Mesendoderm (in vitro differentiated cells): ENCODE measurements at regions not wholly inside any gene's neighbourhood (a gene's known extent, or its start where the extent isn't known, plus 50 kb on each side); places are given as distances from the start of the nearest gene placed in this dataset.

Source experiments
- DNase-seq: peaks from one replicate; pipeline ENCODE4 v3.0.0; 2013
- H2AK5ac ChIP-seq: 2 replicates; pipeline ENCODE4 v1.6.1; 2013; ENCODE audit warnings: low read length, inconsistent platforms
- H2BK120ac ChIP-seq: 2 replicates; pipeline ENCODE4 v1.6.1; 2013; ENCODE audit warnings: low read depth, mild to moderate bottlenecking, low read length, moderate library complexity, mixed read lengths
- H2BK15ac ChIP-seq: replicated peaks from 2 replicates; pipeline ENCODE4 v1.6.1; 2013; ENCODE audit warnings: low read depth, mild to moderate bottlenecking, moderate library complexity
- H2BK5ac ChIP-seq: 2 replicates; pipeline ENCODE4 v1.6.1; 2013; ENCODE audit warnings: low read length, inconsistent platforms
- H3K18ac ChIP-seq: 2 replicates; pipeline ENCODE4 v1.6.1; 2013; ENCODE audit warnings: mild to moderate bottlenecking, low read length, mixed read lengths
- H3K23ac ChIP-seq: one replicate; pipeline ENCODE4 v1.6.1; 2013; ENCODE audit warnings: low read length
- H3K27ac ChIP-seq: 2 replicates; pipeline ENCODE4 v1.5.1; 2013; ENCODE audit warnings: low read depth, mild to moderate bottlenecking, inconsistent platforms, low read length, moderate library complexity
- H3K27me3 ChIP-seq: 2 replicates; pipeline ENCODE4 v1.6.1; 2013; ENCODE audit warnings: low read length, control low read depth, mild to moderate bottlenecking, inconsistent platforms; ENCODE audit not compliant: insufficient read depth, poor library complexity
- H3K36me3 ChIP-seq: 2 replicates; pipeline ENCODE4 v1.6.1; 2013; ENCODE audit warnings: low read length, inconsistent platforms; ENCODE audit not compliant: control insufficient read depth, insufficient read depth
- H3K4ac ChIP-seq: one replicate; pipeline ENCODE4 v1.6.1; 2013; ENCODE audit warnings: low read depth, mild to moderate bottlenecking, low read length, moderate library complexity
- H3K4me1 ChIP-seq: 2 replicates; pipeline ENCODE4 v1.6.1; 2013; ENCODE audit warnings: low read depth, low read length, inconsistent platforms; ENCODE audit not compliant: control insufficient read depth
- H3K4me2 ChIP-seq: 2 replicates; pipeline ENCODE4 v1.6.1; 2013; ENCODE audit warnings: low read length
- H3K4me3 ChIP-seq: 2 replicates; pipeline ENCODE4 v1.5.1; 2013; ENCODE audit warnings: mild to moderate bottlenecking, low read length
- H3K56ac ChIP-seq: one replicate; pipeline ENCODE4 v1.6.1; 2013; ENCODE audit warnings: low read length
- H3K79me1 ChIP-seq: 2 replicates; pipeline ENCODE4 v1.6.1; 2013; ENCODE audit warnings: low read length, inconsistent platforms
- H3K79me2 ChIP-seq: 2 replicates; pipeline ENCODE4 v1.6.1; 2013; ENCODE audit warnings: mild to moderate bottlenecking, low read length; ENCODE audit not compliant: control insufficient read depth, insufficient read depth
- H3K9ac ChIP-seq: 2 replicates; pipeline ENCODE4 v1.6.1; 2013; ENCODE audit warnings: low read length, inconsistent platforms
- H4K5ac ChIP-seq: one replicate; pipeline ENCODE4 v1.6.1; 2013; ENCODE audit warnings: low read length
- H4K8ac ChIP-seq: one replicate; pipeline ENCODE4 v1.6.1; 2013; ENCODE audit warnings: low read depth, mild to moderate bottlenecking, control low read depth, low read length, moderate library complexity
- WGBS: extraction: QIAGEN DNeasy Blood & Tissue Kit; methylation state at CpG from one replicate; pipeline ENCODE4 v1.1.7; 2013; ENCODE audit warnings: low lambda C conversion rate, missing lambda C conversion rate; ENCODE audit not compliant: insufficient coverage; ENCODE audit errors: extremely low coverage; 5-methylcytosine and 5-hydroxymethylcytosine counted together

GRCh38 chr5:63500242-63500641 is 462.0 kb downstream of the HTR1A start:
- Histone ChIP-seq H2BK15ac (no peak overlapping the region), H4K8ac (no peak overlapping the region), H3K4me1 (no peaks in the 10 kb centered on the region), H3K23ac (no peak overlapping the region), H2AK5ac (no peak overlapping the region), H2BK120ac (no peak overlapping the region), H3K9ac (no peak overlapping the region), H3K79me2 (no peaks in the 10 kb centered on the region), H3K4me2 (no peak overlapping the region), H4K5ac (no peak overlapping the region), H3K79me1 (no peaks in the 10 kb centered on the region), H3K56ac (no peak overlapping the region), H2BK5ac (no peak overlapping the region), H3K27ac (no peak overlapping the region), H3K4me3 (no peak overlapping the region), H3K27me3 (no peaks in the 10 kb centered on the region), H3K18ac (no peak overlapping the region), H3K4ac (no peak overlapping the region), H3K36me3 (no peaks in the 10 kb centered on the region)
- no peak for DNase-seq
- WGBS = no CpG with 5 or more reads among the region's 3 CpGs

DNA sequence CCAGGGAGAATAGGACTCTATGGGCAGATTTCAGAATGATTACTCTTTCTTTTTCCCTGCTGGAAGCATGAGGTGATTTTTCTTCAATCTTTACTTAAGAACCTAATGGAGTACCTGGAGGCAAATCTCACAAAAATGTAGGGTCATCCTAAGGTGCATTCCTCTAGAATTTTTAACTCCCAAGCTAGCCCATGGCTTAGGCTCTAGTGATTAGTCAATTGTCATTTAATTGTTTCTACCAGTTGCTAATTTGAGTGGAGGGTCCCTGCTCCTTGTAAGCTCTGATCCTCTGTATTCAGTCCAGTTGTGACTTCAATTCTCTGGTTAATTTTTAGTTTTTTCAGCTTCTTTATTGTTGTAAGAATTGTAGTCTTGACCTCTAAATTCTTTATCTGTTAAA is 467.0 kb downstream of the HTR1A start:
- H2AK5ac ChIP-seq = no peak overlapping the region
- no peak overlapping the region for H3K9ac ChIP-seq
- H2BK120ac ChIP-seq = no peak overlapping the region
- H2BK15ac ChIP-seq = no peak overlapping the region
- H3K18ac ChIP-seq = no peak overlapping the region
- H3K4me3 ChIP-seq = no peak overlapping the region
- no peaks in the 10 kb centered on the region for H3K4me1 ChIP-seq
- H2BK5ac ChIP-seq = no peak overlapping the region
- H3K79me2 ChIP-seq = no peaks in the 10 kb centered on the region
- H4K8ac ChIP-seq = no peak overlapping the region
- H3K36me3 ChIP-seq = no peaks in the 10 kb centered on the region
- DNase-seq = peak; percentile 38
- no peak overlapping the region for H3K56ac ChIP-seq
- H4K5ac ChIP-seq = no peak overlapping the region
- H3K23ac ChIP-seq = no peak overlapping the region
- H3K27me3 ChIP-seq = no peaks in the 10 kb centered on the region
- no peak overlapping the region for H3K27ac ChIP-seq
- H3K79me1 ChIP-seq = no peaks in the 10 kb centered on the region
- no peak overlapping the region for H3K4ac ChIP-seq
- no peak overlapping the region for H3K4me2 ChIP-seq

DNA sequence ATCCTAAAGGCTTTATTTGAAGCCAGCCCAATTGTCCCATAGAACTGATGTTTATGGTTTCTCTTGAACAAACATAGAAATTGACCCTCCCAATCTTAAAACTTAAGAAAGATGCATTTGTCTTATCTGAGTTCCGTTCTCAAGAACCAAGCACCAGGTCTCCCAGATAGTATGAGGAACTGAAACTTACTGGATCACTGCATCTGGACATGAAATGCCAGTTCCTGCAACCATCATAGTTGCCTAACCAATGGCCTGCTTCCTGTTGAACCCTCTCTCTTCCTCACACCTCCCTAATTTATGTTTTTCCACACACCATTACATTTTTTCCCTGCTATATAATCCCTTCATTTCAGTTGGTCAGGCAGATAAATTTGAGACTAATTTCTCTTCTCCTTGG is 478.9 kb downstream of the HTR1A start:
- H3K36me3 ChIP-seq = no peaks in the 10 kb centered on the region
- H3K56ac ChIP-seq = no peak overlapping the region
- no peaks in the 10 kb centered on the region for H3K79me2 ChIP-seq
- no peak overlapping the region for H2AK5ac ChIP-seq
- H3K79me1 ChIP-seq = no peaks in the 10 kb centered on the region
- no peak overlapping the region for H3K4me3 ChIP-seq
- no peak overlapping the region for H3K4me2 ChIP-seq
- no peak overlapping the region for H2BK5ac ChIP-seq
- no peak overlapping the region for H3K27ac ChIP-seq
- no peak overlapping the region for H3K18ac ChIP-seq
- no CpG with 5 or more reads among the region's 1 CpG for WGBS
- no peak overlapping the region for H4K8ac ChIP-seq
- H3K4me1 ChIP-seq = no peaks in the 10 kb centered on the region
- DNase-seq = no peak
- no peak overlapping the region for H2BK120ac ChIP-seq
- no peak overlapping the region for H3K23ac ChIP-seq
- no peak overlapping the region for H4K5ac ChIP-seq
- no peaks in the 10 kb centered on the region for H3K27me3 ChIP-seq
- no peak overlapping the region for H3K4ac ChIP-seq
- no peak overlapping the region for H2BK15ac ChIP-seq
- H3K9ac ChIP-seq = no peak overlapping the region

GRCh38 chr5:63473335-63473967 is 488.8 kb downstream of the HTR1A start:
- DNase-seq = no peak
- no peak overlapping the region for H4K5ac ChIP-seq
- no peak overlapping the region for H2AK5ac ChIP-seq
- no peak overlapping the region for H3K4me2 ChIP-seq
- H3K23ac ChIP-seq = no peak overlapping the region
- H3K18ac ChIP-seq = no peak overlapping the region
- H3K79me1 ChIP-seq = no peaks in the 10 kb centered on the region
- H2BK120ac ChIP-seq = no peak overlapping the region
- no peaks in the 10 kb centered on the region for H3K36me3 ChIP-seq
- H3K79me2 ChIP-seq = no peaks in the 10 kb centered on the region
- H3K4me3 ChIP-seq = no peak overlapping the region
- no peak overlapping the region for H2BK15ac ChIP-seq
- H3K4me1 ChIP-seq = no peaks in the 10 kb centered on the region
- no peak overlapping the region for H3K4ac ChIP-seq
- H3K27me3 ChIP-seq = no peaks in the 10 kb centered on the region
- H3K9ac ChIP-seq = no peak overlapping the region
- H2BK5ac ChIP-seq = no peak overlapping the region
- no peak overlapping the region for H3K56ac ChIP-seq
- no CpG with 5 or more reads among the region's 1 CpG for WGBS
- no peak overlapping the region for H4K8ac ChIP-seq
- no peak overlapping the region for H3K27ac ChIP-seq

GRCh38 chr5:63456279-63456678 is 506.0 kb downstream of the HTR1A start:
- H3K79me2 ChIP-seq = no peaks in the 10 kb centered on the region
- H2BK15ac ChIP-seq = no peak overlapping the region
- no peak overlapping the region for H2BK120ac ChIP-seq
- no peak overlapping the region for H3K23ac ChIP-seq
- no peak overlapping the region for H3K4me3 ChIP-seq
- no peak overlapping the region for H3K18ac ChIP-seq
- no peak overlapping the region for H2AK5ac ChIP-seq
- H3K79me1 ChIP-seq = no peaks in the 10 kb centered on the region
- H2BK5ac ChIP-seq = no peak overlapping the region
- H3K9ac ChIP-seq = no peak overlapping the region
- H3K56ac ChIP-seq = no peak overlapping the region
- H3K27me3 ChIP-seq = no peaks in the 10 kb centered on the region
- no peak overlapping the region for H3K27ac ChIP-seq
- no peak overlapping the region for H3K4me2 ChIP-seq
- H3K36me3 ChIP-seq = no peaks in the 10 kb centered on the region
- H3K4ac ChIP-seq = no peak overlapping the region
- no peaks in the 10 kb centered on the region for H3K4me1 ChIP-seq
- no CpG with 5 or more reads among the region's 1 CpG for WGBS
- no peak overlapping the region for H4K5ac ChIP-seq
- H4K8ac ChIP-seq = no peak overlapping the region
- no peak for DNase-seq

GRCh38 chr5:63451188-63451587 is 511.1 kb downstream of the HTR1A start:
- H3K79me1 ChIP-seq = no peaks in the 10 kb centered on the region
- H3K56ac ChIP-seq = no peak overlapping the region
- H3K9ac ChIP-seq = no peak overlapping the region
- DNase-seq = no peak
- no peak overlapping the region for H3K4me2 ChIP-seq
- no peak overlapping the region for H3K23ac ChIP-seq
- H3K27me3 ChIP-seq = no peaks in the 10 kb centered on the region
- H2BK15ac ChIP-seq = no peak overlapping the region
- no peak overlapping the region for H2AK5ac ChIP-seq
- no peaks in the 10 kb centered on the region for H3K4me1 ChIP-seq
- H3K79me2 ChIP-seq = no peaks in the 10 kb centered on the region
- H3K4me3 ChIP-seq = no peak overlapping the region
- no peaks in the 10 kb centered on the region for H3K36me3 ChIP-seq
- H3K27ac ChIP-seq = no peak overlapping the region
- H4K5ac ChIP-seq = no peak overlapping the region
- no CpG with 5 or more reads among the region's 2 CpGs for WGBS
- H3K18ac ChIP-seq = no peak overlapping the region
- H2BK120ac ChIP-seq = no peak overlapping the region
- H3K4ac ChIP-seq = no peak overlapping the region
- no peak overlapping the region for H4K8ac ChIP-seq
- no peak overlapping the region for H2BK5ac ChIP-seq
